ENCODE measurements at regions not wholly inside any gene's neighbourhood (a gene's known extent, or its start where the extent isn't known, plus 50 kb on each side); places are given as distances from the start of the nearest gene placed in this dataset.
A peak's percentile ranks its signal among the peaks of the same experiment; 100 is the strongest.

- H3K4me3 ChIP-seq (replicated peaks; ENCODE audit: low read depth, low read length), result no peak overlapping the region
- no peak for DNase-seq (ENCODE audit: extremely low read depth, low read depth)
- TF ChIP-seq CTCF (IDR thresholded peaks at IDR 0.05; ENCODE audit: low read depth, low read length, missing control alignments), result no peak
Measured at GRCh38 chr11:27771516-27771915, 71.3 kb upstream of the BDNF start.

- H3K4me3 ChIP-seq (replicated peaks; ENCODE audit: low read depth, low read length), result no peak overlapping the region
- DNase-seq (ENCODE audit: extremely low read depth, low read depth), result no peak
- TF ChIP-seq CTCF (IDR thresholded peaks at IDR 0.05; ENCODE audit: low read depth, low read length, missing control alignments), result no peak
Measured at GRCh38 chr11:27770576-27770975, 70.3 kb upstream of the BDNF start.

- DNase-seq (ENCODE audit: extremely low read depth, low read depth), result no peak
- no peak overlapping the region for H3K4me3 ChIP-seq (replicated peaks; ENCODE audit: low read depth, low read length)
- no peak for TF ChIP-seq CTCF (IDR thresholded peaks at IDR 0.05; ENCODE audit: low read depth, low read length, missing control alignments)
Measured at GRCh38 chr11:27763736-27764135, 63.5 kb upstream of the BDNF start.

GRCh38 chr11:27761356-27761755 lies 61.1 kb upstream of the BDNF start:
- DNase-seq (ENCODE audit: extremely low read depth, low read depth), result no peak
- TF ChIP-seq CTCF (IDR thresholded peaks at IDR 0.05; ENCODE audit: low read depth, low read length, missing control alignments), result no peak

GRCh38 chr11:27757953-27758352 lies 57.7 kb upstream of the BDNF start:
- DNase-seq (ENCODE audit: extremely low read depth, low read depth), result peak; percentile 73
- no peak for TF ChIP-seq CTCF (IDR thresholded peaks at IDR 0.05; ENCODE audit: low read depth, low read length, missing control alignments)
- H3K4me3 ChIP-seq (replicated peaks; ENCODE audit: low read depth, low read length), result no peak overlapping the region

More at GRCh38 chr11:27761356-27761755, 61.1 kb upstream of the BDNF start:
- H3K4me3 ChIP-seq (replicated peaks; ENCODE audit: low read depth, low read length), result no peak overlapping the region

- DNase-seq (ENCODE audit: extremely low read depth, low read depth), result no peak
- no peak for TF ChIP-seq CTCF (IDR thresholded peaks at IDR 0.05; ENCODE audit: low read depth, low read length, missing control alignments)
- H3K4me3 ChIP-seq (replicated peaks; ENCODE audit: low read depth, low read length), result no peak overlapping the region
Measured at GRCh38 chr11:27754035-27755017, 54.1 kb upstream of the BDNF start.

Data from HFF-Myc (cell line).